ENCODE measurements at regions not wholly inside any gene's neighbourhood (a gene's known extent, or its start where the extent isn't known, plus 50 kb on each side); places are given as distances from the start of the nearest gene placed in this dataset.

- intact Hi-C loops (cut with DNase I) = no loop called here
- Histone ChIP-seq H3K27me3 (no peaks in the 10 kb centered on the region), H3K9me3 (replicated peaks in 1 of 3) (no peaks in the 10 kb centered on the region), H3K36me3 (replicated peaks in 1 of 2) (no peaks in the 10 kb centered on the region), H3K27ac (no peak overlapping the region), H3K4me3 (no peak overlapping the region), H3K4me1 (replicated peaks in 1 of 2) (peaks cover 0 to 12% of the 10 kb centered on the region in 2 donors)
- 38 to 48% (median 44%) methylated on average over 3 of the region's 3 CpGs for WGBS, 4 donors
- TF ChIP-seq CTCF (IDR thresholded peaks at IDR 0.05) (no peak), POLR2A (IDR thresholded peaks at IDR 0.05) (no peak)
- no peak for DNase-seq
These were observed 1317.6 kb downstream of the PCDH9 start for GRCh38 chr13:65912516-65912915.

DNA sequence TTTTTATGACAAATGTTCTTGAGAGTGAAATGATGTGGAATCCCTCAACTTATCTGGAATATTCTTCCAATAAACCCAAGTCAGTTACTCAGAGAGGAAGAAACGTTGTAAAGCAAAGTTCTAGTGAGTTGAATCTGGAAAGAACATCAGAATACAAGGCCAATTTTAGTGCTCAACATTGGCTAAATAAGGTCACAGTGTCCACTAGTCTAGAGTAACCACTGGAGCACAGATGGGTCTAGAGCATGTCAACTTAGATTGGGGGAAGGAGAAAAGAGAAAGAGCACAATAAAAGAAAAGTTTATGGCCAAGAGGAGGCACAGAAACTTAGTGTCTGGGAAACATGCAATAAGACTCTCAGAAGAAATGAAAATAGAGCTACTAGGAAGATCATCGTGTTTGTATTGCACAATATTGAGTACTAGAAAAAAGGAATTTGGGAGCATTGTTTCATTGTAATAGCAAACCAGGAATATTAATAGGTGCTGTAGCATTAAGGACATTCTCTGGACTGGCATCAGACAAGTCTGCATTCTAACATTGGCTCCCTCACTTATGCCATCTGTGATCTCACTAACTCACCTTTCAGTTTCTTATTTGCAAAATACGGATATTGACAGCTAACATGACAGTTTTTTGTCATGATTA, 1318.5 kb downstream of the PCDH9 start:
- Histone ChIP-seq H3K36me3 (replicated peaks in 1 of 2) (no peaks in the 10 kb centered on the region), H3K27me3 (no peaks in the 10 kb centered on the region), H3K4me1 (replicated peaks in 1 of 2) (peaks cover 0 to 12% of the 10 kb centered on the region in 2 donors), H3K4me3 (no peak overlapping the region), H3K27ac (no peak overlapping the region), H3K9me3 (replicated peaks in 1 of 3) (no peaks in the 10 kb centered on the region)
- WGBS, 4 donors = 51 to 74% (median 61%) methylated on average over 3 of the region's 3 CpGs
- TF ChIP-seq CTCF (IDR thresholded peaks at IDR 0.05) = no peak
- TF ChIP-seq POLR2A (IDR thresholded peaks at IDR 0.05) = no peak
- DNase-seq = no peak
- intact Hi-C loops (cut with DNase I) = no loop called here

- H3K27ac ChIP-seq = no peak overlapping the region
- peaks cover 0 to 12% of the 10 kb centered on the region in 2 donors for H3K4me1 ChIP-seq (replicated peaks in 1 of 2)
- H3K36me3 ChIP-seq (replicated peaks in 1 of 2) = no peaks in the 10 kb centered on the region
- no peaks in the 10 kb centered on the region for H3K27me3 ChIP-seq
- TF ChIP-seq POLR2A (IDR thresholded peaks at IDR 0.05) (no peak), CTCF (IDR thresholded peaks at IDR 0.05) (no peak)
- no peak overlapping the region for H3K4me3 ChIP-seq
- DNase-seq = no peak
- intact Hi-C loops (cut with DNase I) = no loop called here
- no peaks in the 10 kb centered on the region for H3K9me3 ChIP-seq (replicated peaks in 1 of 3)
- WGBS, 4 donors = 88 to 100% (median 97%) methylated on average over 1 of the region's 1 CpG
These were observed 1320.6 kb downstream of the PCDH9 start for GRCh38 chr13:65909501-65909900.

DNA sequence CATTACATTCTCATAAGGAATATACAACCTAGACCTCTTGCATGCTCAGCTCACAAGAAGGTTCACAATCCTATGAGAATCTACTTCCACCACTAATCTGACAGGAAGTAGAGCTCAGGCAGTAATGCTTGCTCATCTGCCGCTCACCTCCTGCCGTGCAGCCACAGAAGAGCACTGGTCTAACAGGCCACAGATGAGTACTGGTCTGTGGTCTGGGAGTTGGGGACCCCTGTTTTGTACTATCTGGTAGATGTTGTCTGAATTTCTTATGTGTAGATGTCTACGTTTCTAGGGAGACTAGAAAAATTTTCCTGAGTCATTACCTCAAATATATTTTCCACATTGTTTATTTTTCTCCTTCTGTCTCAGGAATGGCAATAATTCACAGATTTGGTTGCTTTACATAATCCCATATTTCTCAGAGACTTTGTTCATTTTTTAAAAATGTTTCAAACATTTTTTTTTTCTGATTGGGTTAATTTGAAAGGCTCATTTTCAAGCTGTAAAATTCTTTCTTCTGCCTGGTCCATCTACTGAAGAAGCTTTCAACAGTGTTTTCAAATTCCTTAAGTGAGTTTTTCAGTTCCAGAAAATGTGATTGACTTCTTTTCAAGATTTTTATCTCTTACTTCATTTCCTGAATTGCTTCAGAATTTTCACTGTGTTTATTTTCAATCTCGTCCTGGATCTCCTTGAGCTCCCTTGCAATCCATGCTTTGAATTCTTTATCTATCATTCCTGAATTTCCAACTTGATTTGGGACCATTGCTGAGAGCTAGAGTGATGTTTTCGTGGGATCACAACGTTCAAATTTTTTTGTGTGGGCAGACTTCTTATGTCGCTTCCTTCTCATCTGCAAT, 1322.2 kb downstream of the PCDH9 start:
- Histone ChIP-seq H3K27me3 (no peaks in the 10 kb centered on the region), H3K4me1 (replicated peaks in 1 of 2) (peaks cover 0 to 2% of the 10 kb centered on the region in 2 donors), H3K4me3 (no peak overlapping the region), H3K27ac (no peak overlapping the region), H3K9me3 (replicated peaks in 1 of 3) (no peaks in the 10 kb centered on the region), H3K36me3 (replicated peaks in 1 of 2) (no peaks in the 10 kb centered on the region)
- no peak for DNase-seq
- no peak for TF ChIP-seq POLR2A (IDR thresholded peaks at IDR 0.05)
- no peak for TF ChIP-seq CTCF (IDR thresholded peaks at IDR 0.05)
- 81 to 84% (median 82%) methylated on average over 7 of the region's 7 CpGs for WGBS, 4 donors
- intact Hi-C loops (cut with DNase I) = no loop called here
